ENCODE measurements at regions not wholly inside any gene's neighbourhood (a gene's known extent, or its start where the extent isn't known, plus 50 kb on each side); places are given as distances from the start of the nearest gene placed in this dataset.
"Not testable (repeated sequence)": the region's sequence is repeated elsewhere in the genome, so short reads cannot be mapped to it uniquely, and the experiment has no call there.

DNA sequence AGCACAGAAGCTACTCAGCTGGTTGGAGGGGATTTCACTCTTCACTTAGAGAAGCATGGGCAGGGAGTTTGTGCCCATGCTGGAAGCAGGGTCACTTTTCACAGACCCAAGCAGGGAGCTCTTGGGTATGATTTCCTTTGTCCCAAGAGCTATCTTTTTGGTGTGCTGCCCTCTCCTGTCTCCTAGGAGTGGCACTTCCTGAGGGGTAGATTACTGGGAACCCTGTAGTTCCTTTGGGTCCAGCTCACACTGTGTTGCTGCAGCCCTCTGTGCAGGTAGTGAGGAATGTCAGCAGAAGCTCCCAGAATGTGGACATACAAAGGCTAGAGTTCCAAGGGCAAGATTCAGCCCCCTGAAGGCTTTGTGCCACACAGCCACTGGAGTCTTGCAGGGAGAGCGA lies 537.1 kb upstream of the ANO3 start:
- H3K4me3 ChIP-seq (replicated peaks; ENCODE audit: low read depth, low read length), result no peak overlapping the region
- no peak for DNase-seq (ENCODE audit: extremely low read depth, low read depth)
- TF ChIP-seq, protein P1, sequence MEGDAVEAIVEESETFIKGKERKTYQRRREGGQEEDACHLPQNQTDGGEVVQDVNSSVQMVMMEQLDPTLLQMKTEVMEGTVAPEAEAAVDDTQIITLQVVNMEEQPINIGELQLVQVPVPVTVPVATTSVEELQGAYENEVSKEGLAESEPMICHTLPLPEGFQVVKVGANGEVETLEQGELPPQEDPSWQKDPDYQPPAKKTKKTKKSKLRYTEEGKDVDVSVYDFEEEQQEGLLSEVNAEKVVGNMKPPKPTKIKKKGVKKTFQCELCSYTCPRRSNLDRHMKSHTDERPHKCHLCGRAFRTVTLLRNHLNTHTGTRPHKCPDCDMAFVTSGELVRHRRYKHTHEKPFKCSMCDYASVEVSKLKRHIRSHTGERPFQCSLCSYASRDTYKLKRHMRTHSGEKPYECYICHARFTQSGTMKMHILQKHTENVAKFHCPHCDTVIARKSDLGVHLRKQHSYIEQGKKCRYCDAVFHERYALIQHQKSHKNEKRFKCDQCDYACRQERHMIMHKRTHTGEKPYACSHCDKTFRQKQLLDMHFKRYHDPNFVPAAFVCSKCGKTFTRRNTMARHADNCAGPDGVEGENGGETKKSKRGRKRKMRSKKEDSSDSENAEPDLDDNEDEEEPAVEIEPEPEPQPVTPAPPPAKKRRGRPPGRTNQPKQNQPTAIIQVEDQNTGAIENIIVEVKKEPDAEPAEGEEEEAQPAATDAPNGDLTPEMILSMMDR (IDR thresholded peaks at IDR 0.05; ENCODE audit: low read depth, low read length, missing control alignments), result no peak

DNA sequence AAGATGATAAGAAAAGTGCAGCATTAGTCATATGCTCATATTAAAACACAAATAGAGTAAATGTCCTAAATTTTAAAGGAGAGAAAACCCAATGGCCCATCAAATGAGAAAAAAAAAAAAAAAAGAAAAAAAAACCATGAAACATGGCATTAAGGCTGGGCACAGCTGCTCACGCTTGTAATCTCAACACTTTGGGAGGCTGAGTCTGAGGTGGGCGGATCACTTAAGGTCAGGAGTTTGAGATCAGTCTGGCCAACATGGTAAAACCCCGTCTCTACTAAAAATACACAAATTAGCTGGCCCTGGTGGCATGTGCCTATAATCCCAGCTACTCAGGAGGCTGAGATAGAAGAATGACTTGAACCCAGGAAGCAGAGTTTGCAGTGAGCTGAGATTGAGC lies 515.5 kb upstream of the ANO3 start:
- no peak overlapping the region for H3K4me3 ChIP-seq (replicated peaks; ENCODE audit: low read depth, low read length)
- TF ChIP-seq, protein P1 (IDR thresholded peaks at IDR 0.05; ENCODE audit: low read depth, low read length, missing control alignments), result no peak
- DNase-seq (ENCODE audit: extremely low read depth, low read depth), result no peak

DNA sequence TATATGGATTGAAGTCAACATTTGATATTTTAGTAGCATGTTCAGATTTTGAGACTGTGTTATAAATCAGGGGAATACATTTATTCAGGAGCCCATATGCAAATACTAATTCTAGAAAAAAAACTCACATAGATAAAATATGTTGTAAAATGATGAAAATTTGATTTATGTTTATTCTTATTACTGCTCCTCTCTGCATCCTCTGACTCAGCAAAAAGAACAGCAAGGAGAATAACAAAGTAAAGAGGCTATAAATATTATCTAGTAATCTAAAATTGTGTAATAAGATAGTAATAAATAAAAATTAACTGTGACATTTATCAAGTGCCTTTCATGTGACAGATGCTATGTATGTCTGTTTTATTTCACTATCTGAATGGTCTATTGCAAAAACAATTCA lies 507.2 kb upstream of the ANO3 start:
- no peak overlapping the region for H3K4me3 ChIP-seq (replicated peaks; ENCODE audit: low read depth, low read length)
- no peak for DNase-seq (ENCODE audit: extremely low read depth, low read depth)
- TF ChIP-seq, protein P1 (IDR thresholded peaks at IDR 0.05; ENCODE audit: low read depth, low read length, missing control alignments), result no peak

DNA sequence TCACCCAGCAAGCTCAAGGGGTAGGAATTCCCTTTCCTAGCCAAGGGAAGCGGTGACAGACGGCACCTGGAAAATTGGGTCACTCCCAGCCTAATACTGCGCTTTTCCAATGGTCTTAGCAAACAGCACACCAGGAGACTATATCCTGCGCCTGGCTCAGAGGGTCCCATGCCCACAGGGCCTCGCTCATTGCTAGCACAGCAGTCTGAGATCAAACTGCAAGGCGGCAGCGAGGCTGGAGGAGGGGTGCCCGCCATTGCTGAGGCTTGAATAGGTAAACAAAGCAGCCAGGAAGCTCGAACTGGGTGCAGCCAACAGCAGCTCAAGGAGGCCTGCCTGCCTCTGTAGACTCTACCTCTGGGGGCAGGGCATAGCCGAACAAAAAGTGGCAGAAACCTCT lies 500.4 kb upstream of the ANO3 start:
- DNase-seq (ENCODE audit: extremely low read depth, low read depth); H3K4me3 ChIP-seq (replicated peaks; ENCODE audit: low read depth, low read length): not testable (repeated sequence)

DNA sequence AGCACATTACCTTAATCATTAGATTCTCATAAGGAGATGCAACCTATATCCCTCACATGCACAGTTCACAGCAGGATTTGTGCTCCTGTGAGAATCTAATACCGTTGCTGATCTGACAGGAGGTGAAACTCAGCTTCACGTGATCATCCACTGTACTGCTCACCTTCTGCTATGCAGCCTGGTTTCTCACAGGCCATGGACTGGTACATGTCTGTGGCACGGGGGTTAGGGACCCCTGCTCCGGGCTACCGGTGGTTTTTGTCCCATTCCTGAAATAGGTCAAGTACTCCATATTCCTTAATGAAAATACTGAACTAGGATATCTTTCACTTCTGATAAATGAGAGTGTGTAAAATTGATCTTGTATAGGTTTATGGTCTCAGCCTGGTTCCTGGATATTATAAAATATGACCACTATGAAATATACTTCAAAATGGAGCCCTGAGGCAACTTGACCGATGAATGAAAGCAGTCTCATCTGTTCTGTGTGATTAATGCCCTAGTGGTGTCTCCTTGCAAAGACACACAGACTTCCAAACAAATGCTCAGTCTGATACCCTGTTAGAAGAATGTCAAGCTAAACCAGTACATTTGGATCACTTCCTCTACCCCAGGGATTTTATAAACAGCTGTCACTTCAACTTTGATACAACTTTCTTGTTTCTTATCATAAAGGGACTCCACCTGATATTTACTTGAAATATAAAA lies 492.9 kb upstream of the ANO3 start:
- DNase-seq (ENCODE audit: extremely low read depth, low read depth), result no peak

DNA sequence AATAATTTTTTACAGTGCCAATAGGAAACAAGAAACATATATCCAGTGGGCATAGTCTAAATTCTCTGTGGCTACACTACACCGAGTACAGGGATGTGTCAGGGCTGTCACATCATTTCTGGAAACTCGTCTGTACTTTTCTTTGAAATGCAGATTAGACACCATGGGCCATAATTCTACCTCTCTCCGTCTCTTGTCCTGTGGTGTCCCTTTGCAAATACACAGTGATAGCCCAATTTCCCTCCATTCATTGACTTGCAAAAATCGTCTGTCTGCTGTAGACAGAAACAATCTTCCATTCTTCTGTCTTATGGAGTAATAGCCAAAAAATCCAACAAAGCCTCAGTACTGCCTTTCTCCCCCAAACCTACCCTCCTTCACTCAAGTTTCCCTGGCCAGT lies 487.1 kb upstream of the ANO3 start:
- TF ChIP-seq, protein P1 (IDR thresholded peaks at IDR 0.05; ENCODE audit: low read depth, low read length, missing control alignments), result no peak
- DNase-seq (ENCODE audit: extremely low read depth, low read depth), result no peak
- no peak overlapping the region for H3K4me3 ChIP-seq (replicated peaks; ENCODE audit: low read depth, low read length)

More for the DNA sequence above, 492.9 kb upstream of the ANO3 start:
- H3K4me3 ChIP-seq (replicated peaks; ENCODE audit: low read depth, low read length), result no peak overlapping the region
- TF ChIP-seq, protein P1 (IDR thresholded peaks at IDR 0.05; ENCODE audit: low read depth, low read length, missing control alignments), result no peak

DNA sequence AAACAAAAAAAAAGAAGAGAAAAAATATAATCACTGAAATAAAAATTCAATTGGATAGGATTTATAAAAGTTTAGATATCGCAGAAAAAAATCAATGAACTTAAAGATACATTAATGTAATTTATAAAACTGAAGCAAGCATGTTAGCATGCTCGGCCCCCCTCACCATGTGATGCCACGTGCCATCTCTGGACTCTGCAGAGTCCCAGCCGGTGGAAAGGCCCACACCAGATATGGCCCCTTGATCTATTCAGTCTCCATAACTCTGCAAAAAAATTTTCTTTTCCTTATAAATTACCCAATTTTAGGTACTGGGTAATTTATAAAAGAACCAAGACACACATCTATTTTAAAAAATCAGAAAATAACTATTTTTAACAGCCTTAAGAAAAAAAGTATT lies 476.0 kb upstream of the ANO3 start:
- DNase-seq (ENCODE audit: extremely low read depth, low read depth), result no peak
- H3K4me3 ChIP-seq (replicated peaks; ENCODE audit: low read depth, low read length), result no peak overlapping the region
- TF ChIP-seq, protein P1 (IDR thresholded peaks at IDR 0.05; ENCODE audit: low read depth, low read length, missing control alignments), result no peak

Measured in HFF-Myc (cell line).